HTR-8/SVneo (cell line): ENCODE measurements at regions not wholly inside any gene's neighbourhood (a gene's known extent, or its start where the extent isn't known, plus 50 kb on each side); places are given as distances from the start of the nearest gene placed in this dataset.

Source experiments
- DNase-seq: peaks from one replicate; pipeline ENCODE4 v3.0.0; 2011; ENCODE audit warnings: low spot score, mixed read lengths; ENCODE audit not compliant: insufficient read length
- FAIRE-seq: peaks from 2 replicates; lab custom pipeline; 2011; peaks lifted over from hg19 to GRCh38; lab: Jason Lieb, UNC

DNA sequence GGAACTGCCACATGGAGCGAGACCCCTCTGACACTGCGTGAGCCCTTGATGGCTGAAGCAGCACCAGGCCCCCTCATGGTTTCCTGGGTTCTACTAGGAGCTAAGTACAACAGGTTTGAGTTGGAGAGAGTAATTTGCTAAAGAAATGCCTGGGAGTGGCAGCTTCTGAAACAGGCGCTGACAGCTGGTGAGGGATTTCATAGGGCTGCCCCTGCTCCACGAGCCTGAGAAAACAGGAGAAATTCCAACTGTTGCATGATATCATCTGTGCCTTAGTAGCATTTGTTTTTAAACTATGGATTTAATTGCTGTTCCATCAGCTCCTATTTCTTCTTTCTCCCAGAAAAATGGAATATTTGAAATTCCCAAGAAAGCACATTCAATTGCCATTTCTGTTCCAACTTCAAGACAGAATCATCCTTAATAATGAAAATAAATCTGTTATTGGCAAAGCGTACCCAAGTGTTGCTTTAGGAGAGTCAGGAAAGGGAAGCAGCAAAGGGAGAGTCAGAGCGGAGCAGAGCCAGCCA, 78.8 kb upstream of the ANKFN1 start:
- DNase-seq (no peak), FAIRE-seq (no peak)

DNA sequence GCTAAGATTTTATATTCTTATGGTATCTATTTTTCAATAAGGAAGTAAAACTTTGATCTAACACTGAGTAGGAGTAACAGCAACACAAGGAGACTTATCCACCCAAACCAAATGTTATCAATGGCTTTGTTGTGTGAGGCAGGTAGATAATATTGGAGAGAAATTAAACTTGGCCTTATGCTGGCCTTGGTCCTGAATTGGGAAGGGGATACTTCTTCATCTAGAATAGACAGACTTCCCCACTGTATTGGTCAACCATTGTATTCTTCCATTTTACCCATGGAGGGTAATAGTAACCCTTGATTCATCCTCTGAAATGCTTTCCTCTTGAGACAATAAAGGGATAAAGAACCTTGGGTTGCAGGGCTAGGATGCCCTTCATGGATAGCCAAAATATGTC, 76.3 kb upstream of the ANKFN1 start:
- no peak for FAIRE-seq

DNA sequence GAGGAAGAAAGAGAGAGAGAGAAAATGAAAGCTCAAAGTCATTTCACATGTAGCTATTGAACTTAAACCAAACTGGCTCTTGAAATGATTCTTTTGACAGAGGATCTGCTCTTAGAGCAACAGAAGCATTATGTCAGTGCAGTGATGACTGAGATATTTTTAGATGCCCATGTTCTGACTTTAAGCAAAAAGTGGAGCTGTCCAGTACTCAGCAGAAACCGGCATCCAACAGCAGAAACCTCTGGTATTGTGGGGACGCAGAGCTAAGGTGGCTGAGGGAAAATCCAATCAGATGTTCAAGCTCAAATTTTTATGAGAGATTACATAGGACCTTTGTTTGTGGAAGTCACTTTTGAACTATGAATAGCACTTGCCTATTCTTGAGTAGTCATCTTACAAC, 69.8 kb upstream of the ANKFN1 start:
- FAIRE-seq (no peak), DNase-seq (no peak)

More for the DNA sequence above, 76.3 kb upstream of the ANKFN1 start:
- no peak for DNase-seq

DNA sequence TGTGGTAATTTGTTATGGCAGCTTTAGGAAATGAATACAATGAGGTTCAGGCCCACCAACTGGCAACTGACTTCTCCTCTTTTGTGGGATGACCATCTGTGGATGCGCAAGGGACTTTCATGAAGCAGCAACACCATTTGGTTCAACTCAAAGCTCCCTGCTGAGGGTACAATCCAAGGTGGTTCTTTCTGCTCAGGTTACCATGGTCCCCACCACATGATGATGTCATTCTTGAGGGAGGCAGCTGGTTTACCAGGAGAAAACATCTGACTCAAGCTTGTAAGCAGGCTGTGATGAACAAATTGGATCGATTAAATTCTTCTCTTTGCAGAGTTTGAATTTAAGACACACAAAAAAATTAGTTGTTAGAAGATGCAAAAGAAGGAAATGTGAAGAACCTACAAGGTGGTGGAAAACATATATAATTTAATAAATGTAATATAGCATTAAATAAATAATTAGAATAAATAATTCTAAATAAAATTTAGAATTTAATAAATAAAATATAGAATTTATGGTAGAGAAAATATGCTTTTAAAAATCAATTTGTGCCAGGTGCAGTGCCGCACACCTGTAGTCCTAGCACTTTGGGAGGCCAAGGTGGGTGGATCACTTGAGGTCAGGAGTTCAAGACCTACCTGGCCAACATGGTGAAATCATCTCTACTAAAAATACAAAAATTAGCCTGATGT, 67.6 kb upstream of the ANKFN1 start:
- no peak for FAIRE-seq
- DNase-seq: no peak

DNA sequence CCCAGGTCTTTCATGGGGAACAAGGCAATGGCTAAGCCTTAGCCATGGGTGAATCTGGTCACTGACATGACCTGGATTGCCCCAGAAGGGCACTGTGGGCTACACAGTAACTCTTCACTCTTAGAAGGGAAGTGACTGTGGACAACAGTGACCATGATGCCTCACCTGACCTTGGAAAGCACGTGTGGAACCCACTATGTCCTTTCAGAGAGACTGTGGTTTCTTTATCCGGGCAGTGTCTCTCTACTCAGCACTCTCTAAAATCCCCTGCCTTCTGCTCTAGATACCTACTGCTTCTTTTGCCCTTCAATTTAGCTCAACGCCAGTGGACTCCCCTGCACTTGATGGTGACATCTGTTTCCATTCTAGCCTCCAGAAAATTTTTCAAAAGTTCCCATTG, 66.1 kb upstream of the ANKFN1 start:
- FAIRE-seq (no peak), DNase-seq (no peak)

DNA sequence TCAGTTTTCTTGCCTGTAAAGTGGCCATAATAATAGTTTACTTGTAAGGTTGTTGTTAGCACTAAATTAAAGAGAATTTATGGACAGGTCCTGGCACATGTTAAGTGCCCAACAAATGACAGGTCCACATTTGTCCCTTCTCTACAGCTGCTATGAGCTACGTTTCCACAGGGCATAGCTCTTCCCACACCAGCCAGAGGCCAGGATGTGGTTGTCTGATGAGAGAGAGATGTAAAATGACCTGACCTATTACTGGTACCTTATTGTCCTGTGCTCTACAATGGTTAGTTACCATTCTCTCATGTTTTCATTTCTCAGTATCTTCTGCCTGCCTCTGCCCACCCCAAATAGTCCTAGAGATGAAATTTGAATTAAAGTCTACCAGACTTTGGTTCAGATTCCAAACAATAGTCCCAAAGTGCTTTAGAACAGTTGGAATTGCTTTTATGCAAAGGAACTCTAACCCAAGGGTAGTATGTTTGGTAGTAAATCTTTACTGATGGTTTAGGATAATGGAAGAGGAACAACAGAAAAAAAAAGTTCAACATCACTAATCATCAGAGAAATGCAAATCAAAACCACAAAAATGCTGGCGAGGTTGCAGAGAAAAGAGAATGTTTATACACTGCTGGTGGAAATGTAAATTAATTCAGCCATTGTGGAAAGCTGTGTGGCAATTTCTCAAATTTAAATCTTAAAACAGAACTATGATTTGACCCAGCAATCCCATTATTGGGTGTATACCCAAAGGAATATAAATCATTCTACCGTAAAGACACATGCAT, 57.1 kb upstream of the ANKFN1 start:
- no peak for FAIRE-seq
- no peak for DNase-seq

DNA sequence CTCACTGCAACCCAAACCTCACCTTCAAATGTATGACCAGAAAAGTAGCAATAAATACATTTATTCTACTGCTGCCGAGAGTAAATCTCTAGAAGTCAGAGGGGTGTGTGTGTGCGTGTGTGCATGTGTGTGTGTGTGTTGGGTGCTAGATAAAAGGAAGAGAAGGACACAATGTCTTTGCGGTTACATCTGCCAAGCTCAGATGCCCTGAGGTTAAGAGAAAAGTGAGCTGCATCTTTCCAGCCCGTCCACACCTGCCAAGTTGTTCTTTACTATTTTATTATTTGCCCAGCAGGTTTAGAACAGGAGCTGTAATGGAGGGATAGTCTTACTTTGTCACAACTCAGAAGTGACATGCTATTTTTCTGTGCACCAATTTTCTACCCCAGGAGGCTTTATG, 54.5 kb upstream of the ANKFN1 start:
- FAIRE-seq: no peak
- DNase-seq: no peak

DNA sequence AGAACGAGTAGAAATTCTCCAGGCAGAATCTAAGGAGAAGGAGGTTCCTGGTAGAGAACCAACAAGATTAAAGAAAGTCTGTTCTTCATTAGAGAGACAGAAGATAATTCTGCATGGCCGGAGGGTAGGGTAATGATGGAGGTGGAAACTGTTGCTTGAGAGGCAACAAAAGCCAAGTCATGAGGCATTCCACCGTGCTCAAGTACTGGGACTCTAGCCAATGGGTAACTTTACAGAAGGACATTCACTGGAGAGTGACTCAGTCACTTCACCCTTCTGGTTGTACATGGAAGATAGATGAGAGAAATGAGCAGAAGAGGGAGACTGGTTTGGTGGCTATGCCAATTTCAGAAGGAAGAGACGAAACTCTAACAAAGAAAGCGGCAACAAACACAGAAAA, 53.6 kb upstream of the ANKFN1 start:
- FAIRE-seq: no peak
- DNase-seq: no peak
